HG02938 (cell line): ENCODE measurements at regions not wholly inside any gene's neighbourhood (a gene's known extent, or its start where the extent isn't known, plus 50 kb on each side); places are given as distances from the start of the nearest gene placed in this dataset.

ENCODE experiments used
- ATAC-seq: cut with Tn5 transposase; IDR thresholded peaks from one replicate; pipeline ENCODE4 v1.9.1; 2021; ENCODE audit warnings: mild to moderate bottlenecking, moderate library complexity; ENCODE audit not compliant: unreplicated experiment

DNA sequence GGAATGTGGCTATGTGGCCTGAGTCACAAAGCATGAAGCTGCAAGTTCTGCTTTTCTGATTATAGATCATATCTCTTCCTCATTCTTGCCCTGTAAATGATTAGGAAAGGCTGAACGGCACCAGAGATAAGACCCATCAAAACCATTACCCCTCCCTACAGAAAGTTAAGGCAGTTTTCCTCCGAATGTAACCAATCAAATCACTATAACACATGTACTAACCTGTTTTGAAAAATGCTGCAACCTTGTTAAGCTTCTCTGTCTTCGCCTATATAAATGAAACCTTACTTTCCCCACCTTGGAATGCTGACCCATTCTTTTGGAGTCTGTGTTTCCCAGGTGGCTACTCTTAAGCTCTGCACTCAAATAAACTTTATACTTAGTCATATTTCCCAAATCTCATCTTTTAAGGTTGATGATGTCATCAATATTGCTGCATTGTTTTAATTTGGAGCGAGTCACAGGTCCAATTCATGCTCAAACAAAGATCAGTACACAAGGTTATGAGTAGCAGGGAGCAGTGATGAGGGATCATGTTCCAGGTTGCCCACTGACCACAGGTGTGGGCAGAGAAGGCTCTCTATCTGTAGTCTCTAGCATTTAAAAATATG, 662.3 kb downstream of the IRS1 start:
- ATAC-seq: peak; percentile 51

- ATAC-seq: peak; percentile 49
Observed at GRCh38 chr2:226136739-226137138, 662.9 kb downstream of the IRS1 start.

- ATAC-seq: no peak
Observed at GRCh38 chr2:226135861-226136548, 663.6 kb downstream of the IRS1 start.

DNA sequence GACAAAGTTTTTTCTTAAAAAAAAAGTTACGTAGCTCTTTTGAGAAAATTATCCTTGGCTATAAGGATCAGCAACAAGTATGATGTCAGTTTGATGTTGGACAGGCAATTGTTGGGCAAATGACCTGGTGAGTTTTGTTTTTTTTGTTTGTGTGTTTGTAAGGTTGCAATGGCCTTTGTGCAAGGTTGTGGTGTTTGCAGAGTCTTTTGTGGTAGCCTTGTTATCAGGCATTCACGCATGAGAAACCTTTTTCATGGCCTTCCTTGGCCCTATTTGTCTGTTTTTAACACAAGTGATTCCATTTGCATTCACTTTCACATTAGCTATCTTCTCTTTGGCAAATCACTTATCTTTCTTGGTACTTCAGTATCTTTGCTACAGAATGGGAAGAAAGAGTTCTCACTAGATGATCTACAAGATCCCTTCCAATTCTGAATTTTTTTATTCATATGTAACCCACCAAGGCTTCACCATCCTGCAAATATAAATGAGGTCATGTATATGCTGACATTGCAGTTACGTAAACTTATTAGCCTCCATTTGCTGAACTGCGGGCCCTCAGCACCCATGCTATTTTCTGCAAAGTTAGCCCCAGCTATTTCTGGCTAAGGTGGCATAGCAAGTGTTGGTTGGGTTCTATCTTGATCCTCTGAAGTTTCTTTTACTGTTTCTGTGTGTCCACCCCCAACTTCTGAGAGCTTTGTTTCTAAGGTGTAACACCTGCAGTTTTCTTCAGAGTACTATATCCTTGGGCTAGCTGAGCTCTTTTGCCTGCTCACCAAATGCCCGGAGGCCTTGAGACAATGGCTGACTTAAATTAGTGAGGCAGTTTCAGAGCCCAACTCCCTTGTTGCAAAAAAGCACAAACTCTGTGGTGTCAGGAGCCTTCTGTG, 667.1 kb downstream of the IRS1 start:
- ATAC-seq: no peak

GRCh38 chr2:226131299-226131784, 668.3 kb downstream of the IRS1 start:
- ATAC-seq: no peak

GRCh38 chr2:226130192-226130591, 669.4 kb downstream of the IRS1 start:
- ATAC-seq: no peak

GRCh38 chr2:226127682-226128081, 671.9 kb downstream of the IRS1 start:
- no peak for ATAC-seq

DNA sequence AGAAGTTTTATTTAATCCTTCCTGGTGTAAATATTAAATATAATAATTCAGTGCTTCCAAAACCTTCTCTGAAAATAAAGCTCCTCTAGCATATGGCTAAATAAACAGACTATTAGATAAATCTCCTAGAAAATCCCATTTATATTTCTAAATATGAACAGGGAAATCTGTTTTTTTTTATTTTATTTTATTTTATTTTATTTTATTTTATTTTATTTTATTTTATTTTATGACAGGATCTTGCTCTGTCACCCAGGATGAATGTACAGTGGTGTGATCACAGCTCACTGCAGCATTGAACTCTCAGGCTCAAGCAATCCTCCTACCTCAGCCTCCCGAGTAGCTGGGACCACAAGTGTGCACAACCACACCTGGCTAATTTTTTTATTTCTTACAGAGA, 673.5 kb downstream of the IRS1 start:
- ATAC-seq: no peak

DNA sequence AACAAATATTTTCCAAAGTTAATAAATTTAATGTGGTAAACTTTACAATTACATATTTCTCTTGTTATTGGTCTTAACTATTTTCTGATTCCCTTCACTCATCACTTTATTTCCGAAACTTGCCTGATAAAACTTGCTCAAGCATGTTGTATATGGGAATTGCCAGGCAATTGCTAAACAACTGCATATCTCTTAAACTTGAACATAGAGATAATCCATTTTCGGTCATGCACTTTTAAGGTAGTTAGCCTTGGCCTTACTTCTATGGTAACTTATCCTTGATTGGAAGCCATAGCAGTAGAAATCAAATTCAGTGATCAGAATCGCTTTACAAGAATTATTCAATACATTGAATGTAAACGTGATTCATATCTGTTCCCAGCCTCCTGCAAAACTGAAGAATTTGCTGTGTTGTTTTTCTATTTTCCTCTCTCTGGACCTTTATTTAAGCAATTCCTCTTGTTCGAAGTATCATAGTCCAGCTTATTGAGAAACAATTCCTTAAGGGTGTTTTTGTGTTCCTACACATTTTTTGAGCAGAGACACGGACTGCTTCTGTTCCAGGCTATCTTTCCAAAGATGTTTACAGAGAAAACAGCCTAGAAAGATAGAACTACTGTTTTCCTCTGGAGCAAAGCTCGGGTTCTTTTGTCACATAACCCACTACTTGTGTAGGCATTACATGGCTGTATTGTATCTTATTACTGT, 674.3 kb downstream of the IRS1 start:
- ATAC-seq: no peak

DNA sequence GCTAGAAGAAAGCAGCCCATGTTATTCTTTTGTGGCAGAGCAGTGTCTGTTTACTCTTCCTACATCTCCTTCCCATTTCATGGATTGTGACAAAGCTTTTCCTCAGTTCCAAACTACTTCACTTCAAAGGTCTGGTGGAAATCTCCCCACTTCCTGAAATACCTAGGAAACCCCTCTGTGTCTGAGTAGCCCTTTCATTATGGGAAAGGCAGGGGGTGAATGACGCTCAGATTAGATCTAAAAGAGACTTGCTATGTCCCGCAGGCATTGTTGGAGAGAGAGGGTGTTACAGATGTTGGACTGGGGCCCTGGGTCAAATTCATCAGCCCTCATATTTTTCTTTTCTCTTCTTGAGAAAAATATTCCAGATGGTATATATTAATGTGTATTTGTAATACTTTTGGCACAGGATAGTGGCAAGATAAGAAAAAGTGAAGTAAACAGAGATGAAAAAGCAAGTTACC, 675.0 kb downstream of the IRS1 start:
- no peak for ATAC-seq

DNA sequence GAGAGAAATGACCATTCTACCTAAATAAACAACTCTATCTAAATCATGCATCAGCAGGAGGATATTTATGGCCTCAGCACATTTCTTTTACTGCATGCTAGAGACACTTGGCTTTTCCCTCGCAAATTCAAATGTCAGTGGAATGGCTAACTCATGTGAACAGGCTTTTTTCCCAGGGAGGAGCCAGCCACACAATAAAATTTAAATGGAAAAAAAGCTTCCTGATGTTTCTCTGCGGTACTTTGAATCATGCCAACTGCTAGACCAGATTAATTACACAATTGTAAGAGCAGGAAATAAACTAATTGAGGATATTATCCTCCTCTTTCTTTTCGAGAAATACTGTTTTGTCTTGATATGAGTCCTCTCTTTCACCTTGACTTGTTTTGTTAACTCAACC, 676.3 kb downstream of the IRS1 start:
- ATAC-seq: no peak

DNA sequence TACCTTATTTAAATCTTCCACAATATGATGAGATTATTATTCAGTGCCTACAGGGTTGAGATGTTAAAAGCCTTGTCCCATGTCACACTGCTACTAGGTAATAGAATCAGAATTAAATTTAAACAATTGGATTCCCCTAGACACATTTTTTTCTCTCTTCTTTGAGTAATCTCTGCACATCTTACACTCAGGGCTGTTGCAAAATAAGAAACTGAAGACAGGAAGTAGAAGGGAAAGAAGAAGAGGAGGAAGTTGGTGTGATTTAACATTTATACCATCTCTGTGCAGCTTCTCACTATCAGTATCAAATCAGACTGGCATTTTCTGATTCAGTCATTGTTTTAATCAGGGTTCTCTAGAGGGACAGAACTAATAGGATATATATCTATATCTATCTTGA, 677.6 kb downstream of the IRS1 start:
- ATAC-seq: no peak

GRCh38 chr2:226121046-226121738, 678.4 kb downstream of the IRS1 start:
- no peak for ATAC-seq

GRCh38 chr2:226118471-226119429, 680.9 kb downstream of the IRS1 start:
- ATAC-seq: no peak

GRCh38 chr2:226117510-226118065, 682.0 kb downstream of the IRS1 start:
- ATAC-seq: no peak

DNA sequence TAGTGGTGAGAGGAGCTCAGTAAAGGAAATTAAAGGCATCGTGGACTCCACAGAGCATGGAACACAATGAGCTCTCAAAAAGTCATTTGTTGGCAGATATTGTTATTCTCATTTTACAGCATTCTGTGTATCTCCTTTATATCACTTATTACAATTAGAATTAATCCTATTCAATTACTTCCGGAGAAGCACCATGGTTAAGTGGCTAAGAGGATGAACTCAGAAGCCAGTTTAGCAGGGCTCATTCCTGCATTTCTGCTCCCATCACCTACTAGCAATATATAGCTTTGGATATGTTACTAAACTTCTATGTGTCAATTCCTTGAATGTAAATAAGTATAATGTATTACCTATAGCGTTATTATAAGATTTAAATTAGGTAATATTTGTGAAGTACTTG, 683.3 kb downstream of the IRS1 start:
- no peak for ATAC-seq

GRCh38 chr2:226115832-226116200, 683.8 kb downstream of the IRS1 start:
- no peak for ATAC-seq

DNA sequence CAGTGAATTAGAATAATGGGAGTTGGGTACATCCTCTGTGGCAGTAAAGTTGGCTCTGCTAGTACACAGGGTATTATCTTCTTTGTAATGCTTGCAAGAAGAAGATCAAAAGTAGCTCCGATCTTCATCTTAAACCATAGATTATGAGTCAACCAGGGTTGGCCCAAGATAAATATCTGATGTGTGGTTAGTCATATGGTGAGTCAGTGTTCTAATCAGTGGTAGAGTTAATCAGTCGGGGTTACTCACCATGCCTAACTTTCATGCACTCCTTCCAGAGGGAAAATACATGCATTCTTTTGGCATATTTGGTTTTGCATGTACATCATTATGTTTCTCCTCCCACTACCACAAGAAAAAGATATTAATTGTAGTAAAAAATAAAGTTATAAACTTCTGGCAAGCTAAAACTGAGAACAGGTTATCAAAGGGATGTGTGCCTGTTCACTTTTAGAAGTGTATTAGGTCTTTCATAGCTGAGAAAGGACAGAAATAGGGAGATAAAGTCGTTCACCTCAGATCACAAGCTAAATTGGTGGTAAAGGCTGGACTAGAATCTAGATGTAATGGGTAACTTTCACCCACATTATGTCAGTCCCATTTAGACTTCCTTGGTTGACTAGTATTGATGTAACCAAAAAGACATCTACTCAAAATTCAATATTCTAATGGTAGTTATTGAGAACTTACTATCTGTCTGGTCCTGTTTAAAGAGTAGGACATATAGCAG, 684.4 kb downstream of the IRS1 start:
- no peak for ATAC-seq
